ENCODE measurements at regions not wholly inside any gene's neighbourhood (a gene's known extent, or its start where the extent isn't known, plus 50 kb on each side); places are given as distances from the start of the nearest gene placed in this dataset.
"Not testable (repeated sequence)": the region's sequence is repeated elsewhere in the genome, so short reads cannot be mapped to it uniquely, and the experiment has no call there.

- TF ChIP-seq CTCF (conservative IDR thresholded peaks at IDR 0.05); EZH2 (IDR thresholded peaks at IDR 0.05; ENCODE audit: low read depth): not testable (repeated sequence)
Observed at GRCh38 chr20:52302051-52302450, 110.5 kb upstream of the ZFP64 start.

Measured in PC-9 (cell line).